Activated T-helper 1 cell treated with anti-CD3 and anti-CD28 coated beads, Interleukin-12 subunit alpha, Interleukin-12 subunit beta, Interleukin-2, Interleukin-4 antibody, amounts not matched to agents 30 ng/mL and 10 ng/mL and 1 ng/mL, durations not matched to agents 14 hours and 24 hours and 36 hours (primary cell): ENCODE measurements at regions not wholly inside any gene's neighbourhood (a gene's known extent, or its start where the extent isn't known, plus 50 kb on each side); places are given as distances from the start of the nearest gene placed in this dataset.

Experiments used
- DNase-seq: peaks from one replicate; pipeline ENCODE4 v3.0.0; 2021; ENCODE audit warnings: low spot score
- H3K27ac Mint-ChIP-seq: one replicate; pipeline ENCODE4 v1.8.0; 2021; ENCODE audit warnings: mild to moderate bottlenecking, mixed read lengths
- H3K27me3 Mint-ChIP-seq: one replicate; pipeline ENCODE4 v1.8.0; 2022; ENCODE audit warnings: mild to moderate bottlenecking, moderate library complexity, mixed read lengths; ENCODE audit not compliant: insufficient read depth
- H3K36me3 Mint-ChIP-seq: one replicate; pipeline ENCODE4 v1.8.0; 2021; ENCODE audit warnings: low read depth, mixed read lengths
- H3K4me1 Mint-ChIP-seq: one replicate; pipeline ENCODE4 v1.8.0; 2021; ENCODE audit warnings: low read depth, mixed read lengths
- H3K4me3 Mint-ChIP-seq: one replicate; pipeline ENCODE4 v1.8.0; 2021; ENCODE audit warnings: mild to moderate bottlenecking, moderate library complexity, mixed read lengths
- H3K9me3 Mint-ChIP-seq: one replicate; pipeline ENCODE4 v1.8.0; 2021; ENCODE audit warnings: mixed read lengths
- intact Hi-C: fragments of 100-400 bp; cut with micrococcal nuclease; formaldehyde crosslinking; loops from one replicate; pipeline ENCODE4 v1.15.1; 2024

DNA sequence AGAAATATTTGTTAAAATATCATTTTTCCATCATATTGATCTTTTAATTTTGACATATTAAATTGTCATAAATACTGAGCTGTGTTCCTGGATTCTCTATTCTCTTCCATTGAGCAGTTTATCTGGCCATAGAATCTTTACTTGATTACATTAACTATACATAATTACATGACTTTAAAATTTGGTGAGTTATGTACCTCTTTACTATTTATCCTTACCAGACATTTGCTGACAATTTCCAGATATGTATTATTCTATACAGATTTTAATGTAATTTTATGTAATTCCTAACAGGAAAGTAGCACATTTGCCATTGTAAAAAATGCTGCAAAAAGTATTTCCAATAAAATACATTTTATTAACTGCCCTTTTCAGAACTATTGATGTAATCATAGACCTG, 770.3 kb downstream of the KCTD16 start:
- DNase-seq = no peak
- Mint-ChIP-seq H3K9me3 (peaks cover 3% of the 10 kb centered on the region), H3K27ac (no peak overlapping the region), H3K4me1 (no peaks in the 10 kb centered on the region), H3K4me3 (no peak overlapping the region), H3K36me3 (no peaks in the 10 kb centered on the region), H3K27me3 (no peaks in the 10 kb centered on the region)
- intact Hi-C loops = no loop called here

GRCh38 chr5:144918371-144918770, 747.7 kb downstream of the KCTD16 start:
- Mint-ChIP-seq H3K36me3 (no peaks in the 10 kb centered on the region), H3K4me3 (no peak overlapping the region), H3K4me1 (no peaks in the 10 kb centered on the region), H3K27ac (no peak overlapping the region), H3K27me3 (no peaks in the 10 kb centered on the region), H3K9me3 (peaks cover 3% of the 10 kb centered on the region)
- intact Hi-C loops = no loop called here
- DNase-seq = no peak

- intact Hi-C loops = no loop called here
- H3K4me1 Mint-ChIP-seq = no peaks in the 10 kb centered on the region
- H3K4me3 Mint-ChIP-seq = no peak overlapping the region
- no peaks in the 10 kb centered on the region for H3K9me3 Mint-ChIP-seq
- no peak overlapping the region for H3K27ac Mint-ChIP-seq
- H3K36me3 Mint-ChIP-seq = no peaks in the 10 kb centered on the region
- no peak for DNase-seq
- no peaks in the 10 kb centered on the region for H3K27me3 Mint-ChIP-seq
Observed at GRCh38 chr5:144915452-144915851, 744.8 kb downstream of the KCTD16 start.

GRCh38 chr5:144913661-144914060, 743.0 kb downstream of the KCTD16 start:
- no peak overlapping the region for H3K27ac Mint-ChIP-seq
- H3K27me3 Mint-ChIP-seq = no peaks in the 10 kb centered on the region
- no peaks in the 10 kb centered on the region for H3K4me1 Mint-ChIP-seq

DNA sequence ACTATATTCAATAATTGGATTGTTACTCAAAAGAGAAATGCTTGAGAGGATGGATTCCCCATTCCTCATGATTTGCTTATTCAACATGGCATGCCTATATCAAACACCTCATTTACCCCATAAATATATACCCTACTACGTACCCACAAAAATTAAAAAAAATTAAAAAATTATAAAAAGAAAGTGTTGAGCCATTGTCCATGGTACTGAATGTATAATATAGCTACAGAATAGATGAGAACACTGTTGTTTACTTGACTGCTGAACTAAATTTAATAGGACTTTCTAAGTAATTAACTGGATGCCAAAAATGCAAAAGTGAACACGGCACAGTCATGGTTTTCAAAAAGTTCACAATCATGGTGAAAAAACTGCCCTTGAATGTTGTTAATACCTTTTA, 725.8 kb downstream of the KCTD16 start:
- peaks cover 11% of the 10 kb centered on the region for H3K9me3 Mint-ChIP-seq
- H3K4me3 Mint-ChIP-seq = no peak overlapping the region
- no peaks in the 10 kb centered on the region for H3K4me1 Mint-ChIP-seq
- intact Hi-C loops = no loop called here
- DNase-seq = no peak
- no peak overlapping the region for H3K27ac Mint-ChIP-seq
- no peaks in the 10 kb centered on the region for H3K27me3 Mint-ChIP-seq
- no peaks in the 10 kb centered on the region for H3K36me3 Mint-ChIP-seq

More at GRCh38 chr5:144913661-144914060, 743.0 kb downstream of the KCTD16 start:
- intact Hi-C loops = no loop called here
- Mint-ChIP-seq H3K36me3 (no peaks in the 10 kb centered on the region), H3K9me3 (peaks cover 4% of the 10 kb centered on the region), H3K4me3 (no peak overlapping the region)
- no peak for DNase-seq

DNA sequence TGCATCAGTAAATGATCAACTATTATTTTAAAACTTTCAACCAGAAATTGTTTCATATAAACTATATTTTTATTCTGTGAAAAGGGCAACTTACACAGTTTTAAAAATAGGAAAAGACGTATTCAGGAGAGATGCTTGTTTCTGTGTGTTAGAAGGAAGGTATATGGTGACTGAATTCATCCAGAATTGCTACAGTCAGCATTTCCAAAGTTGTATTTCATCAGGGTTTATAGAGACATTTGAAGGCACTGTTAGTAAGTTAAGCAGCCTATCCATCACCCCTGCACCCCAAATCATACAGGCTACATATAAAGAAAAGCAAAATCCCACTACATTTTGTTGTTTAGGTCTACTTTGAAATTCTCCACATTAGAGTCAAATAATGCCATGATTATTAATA, 716.0 kb downstream of the KCTD16 start:
- H3K27ac Mint-ChIP-seq = no peak overlapping the region
- peaks cover 20% of the 10 kb centered on the region for H3K9me3 Mint-ChIP-seq
- no peaks in the 10 kb centered on the region for H3K4me1 Mint-ChIP-seq
- H3K4me3 Mint-ChIP-seq = no peak overlapping the region
- intact Hi-C loops = no loop called here
- no peaks in the 10 kb centered on the region for H3K36me3 Mint-ChIP-seq
- DNase-seq = no peak
- no peaks in the 10 kb centered on the region for H3K27me3 Mint-ChIP-seq

DNA sequence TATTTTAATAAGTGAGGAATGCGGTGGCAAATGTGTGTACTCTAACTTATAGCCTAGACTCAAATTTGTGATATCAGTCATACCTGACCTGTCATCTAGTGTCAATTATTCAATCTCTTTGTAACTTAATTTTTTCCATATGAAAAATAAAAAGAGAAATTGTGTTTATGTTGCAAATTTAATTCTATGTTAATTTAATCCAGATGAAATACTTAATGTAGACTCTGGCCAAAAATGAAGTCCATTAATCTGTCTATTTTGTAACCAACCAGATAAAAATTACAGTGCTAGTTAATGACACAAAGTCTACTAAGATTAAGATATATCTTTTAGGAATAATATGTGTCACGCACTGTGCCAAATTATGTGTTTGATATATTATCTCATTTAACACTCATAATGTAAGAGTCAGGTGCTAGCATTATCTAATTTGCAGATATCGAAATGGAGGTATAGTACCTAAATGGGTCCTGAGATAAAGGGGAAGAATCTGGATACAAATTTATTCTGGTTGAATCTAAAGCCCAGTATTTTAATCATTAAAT, 712.1 kb downstream of the KCTD16 start:
- Mint-ChIP-seq H3K9me3 (peaks cover 15% of the 10 kb centered on the region), H3K27me3 (no peaks in the 10 kb centered on the region), H3K36me3 (no peaks in the 10 kb centered on the region), H3K27ac (no peak overlapping the region), H3K4me1 (no peaks in the 10 kb centered on the region), H3K4me3 (no peak overlapping the region)
- DNase-seq = no peak
- intact Hi-C loops = no loop called here

DNA sequence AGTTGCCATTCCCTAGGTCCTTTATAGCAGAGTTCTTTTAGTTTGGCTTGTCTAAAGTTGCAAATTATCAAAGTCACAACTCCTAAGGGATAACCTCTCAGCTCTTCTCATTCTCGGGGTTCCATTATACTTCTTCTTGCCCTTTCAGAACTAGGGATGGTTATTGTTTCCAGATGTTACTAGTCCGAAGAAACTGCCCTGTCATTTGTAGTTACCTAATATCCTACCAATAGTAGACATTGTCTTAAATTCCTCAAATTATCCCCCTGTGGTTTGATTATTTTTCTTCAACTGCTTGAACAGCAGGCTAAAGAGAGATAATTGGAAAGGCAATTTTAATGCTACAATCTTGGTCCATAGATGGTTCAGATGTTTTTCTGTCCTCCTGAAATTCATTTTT, 709.8 kb downstream of the KCTD16 start:
- DNase-seq = no peak
- no peaks in the 10 kb centered on the region for H3K27me3 Mint-ChIP-seq

DNA sequence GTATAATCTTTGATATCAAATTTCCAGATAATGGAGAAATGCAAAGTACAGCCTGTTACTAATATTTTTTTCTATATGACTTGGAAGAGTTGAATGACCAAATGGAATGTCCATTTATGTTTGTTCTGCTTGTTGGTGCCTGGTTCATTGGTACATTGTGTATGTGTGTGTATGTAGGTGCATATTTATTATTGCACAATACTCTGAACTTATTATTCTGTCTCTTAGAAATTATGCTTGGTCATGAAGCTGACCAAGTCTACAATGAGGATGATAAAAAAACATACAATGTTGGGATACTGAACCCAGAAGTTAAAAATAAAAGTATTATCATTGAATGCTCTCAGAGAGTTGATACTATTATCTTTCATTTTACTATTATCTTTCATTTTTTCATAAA, 706.3 kb downstream of the KCTD16 start:
- Mint-ChIP-seq H3K27ac (no peak overlapping the region), H3K9me3 (peaks cover 17% of the 10 kb centered on the region), H3K4me1 (no peaks in the 10 kb centered on the region), H3K4me3 (no peak overlapping the region), H3K36me3 (no peaks in the 10 kb centered on the region), H3K27me3 (no peaks in the 10 kb centered on the region)
- no peak for DNase-seq
- intact Hi-C loops = no loop called here

More for the DNA sequence above, 709.8 kb downstream of the KCTD16 start:
- Mint-ChIP-seq H3K4me3 (no peak overlapping the region), H3K9me3 (peaks cover 19% of the 10 kb centered on the region), H3K36me3 (no peaks in the 10 kb centered on the region), H3K4me1 (no peaks in the 10 kb centered on the region), H3K27ac (no peak overlapping the region)
- intact Hi-C loops = no loop called here

DNA sequence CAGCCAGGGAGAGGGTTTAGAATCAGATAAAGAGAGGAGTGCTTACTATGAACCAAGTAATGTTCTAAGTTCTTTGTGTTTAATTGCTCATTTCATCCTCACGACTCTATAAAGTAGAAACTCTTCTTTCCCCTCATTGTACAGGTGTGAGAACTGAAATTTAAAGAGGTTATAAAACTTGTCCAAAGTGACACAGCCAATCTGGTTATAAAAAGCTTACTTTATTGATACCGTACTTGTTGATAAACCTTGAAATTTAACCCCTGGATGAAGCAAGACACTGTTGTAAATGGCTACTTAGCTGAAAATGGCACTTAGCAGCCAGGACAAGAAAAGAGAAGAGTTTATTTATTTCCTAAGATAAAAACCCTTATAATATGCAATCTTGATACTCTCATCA, 702.4 kb downstream of the KCTD16 start:
- no peak overlapping the region for H3K4me3 Mint-ChIP-seq
- H3K27me3 Mint-ChIP-seq = no peaks in the 10 kb centered on the region
- DNase-seq = no peak
- intact Hi-C loops = no loop called here
- no peak overlapping the region for H3K27ac Mint-ChIP-seq
- peaks cover 11% of the 10 kb centered on the region for H3K9me3 Mint-ChIP-seq
- no peaks in the 10 kb centered on the region for H3K36me3 Mint-ChIP-seq
- H3K4me1 Mint-ChIP-seq = no peaks in the 10 kb centered on the region

- Mint-ChIP-seq H3K4me3 (no peak overlapping the region), H3K36me3 (no peaks in the 10 kb centered on the region), H3K27ac (no peak overlapping the region)
Observed at GRCh38 chr5:144864118-144864517, 693.4 kb downstream of the KCTD16 start.

GRCh38 chr5:144857454-144857853, 686.8 kb downstream of the KCTD16 start:
- Mint-ChIP-seq H3K4me3 (no peak overlapping the region), H3K36me3 (no peaks in the 10 kb centered on the region), H3K27me3 (no peaks in the 10 kb centered on the region), H3K27ac (no peak overlapping the region), H3K9me3 (no peaks in the 10 kb centered on the region), H3K4me1 (no peaks in the 10 kb centered on the region)
- no peak for DNase-seq
- intact Hi-C loops = no loop called here

More at GRCh38 chr5:144864118-144864517, 693.4 kb downstream of the KCTD16 start:
- Mint-ChIP-seq H3K4me1 (no peaks in the 10 kb centered on the region), H3K27me3 (no peaks in the 10 kb centered on the region), H3K9me3 (peaks cover 7% of the 10 kb centered on the region)
- no peak for DNase-seq
- intact Hi-C loops = no loop called here

DNA sequence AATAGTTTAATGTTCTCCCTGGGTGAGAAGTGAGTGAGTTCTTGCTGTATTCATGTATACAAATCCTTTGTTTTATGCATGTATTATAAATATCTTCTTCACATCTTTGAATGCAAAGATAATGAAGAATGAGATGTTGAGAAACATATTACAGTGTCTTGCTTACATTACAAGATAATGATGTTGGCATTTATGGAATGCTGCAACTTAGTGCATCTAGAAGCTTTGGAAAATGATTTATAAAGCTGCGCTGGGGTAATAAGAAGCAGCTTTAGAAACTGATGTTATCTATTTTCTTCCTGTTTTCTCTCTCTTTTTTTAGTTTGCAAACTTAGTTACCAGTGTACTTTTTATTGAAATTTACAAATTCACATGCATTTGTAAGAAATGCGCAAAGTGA, 673.4 kb downstream of the KCTD16 start:
- H3K4me1 Mint-ChIP-seq = no peaks in the 10 kb centered on the region
- peaks cover 17% of the 10 kb centered on the region for H3K9me3 Mint-ChIP-seq
- H3K27ac Mint-ChIP-seq = no peak overlapping the region
- H3K36me3 Mint-ChIP-seq = no peaks in the 10 kb centered on the region
- no peak for DNase-seq
- H3K27me3 Mint-ChIP-seq = no peaks in the 10 kb centered on the region
- intact Hi-C loops = no loop called here
- H3K4me3 Mint-ChIP-seq = no peak overlapping the region

- H3K9me3 Mint-ChIP-seq = peaks cover 4% of the 10 kb centered on the region
- no peaks in the 10 kb centered on the region for H3K4me1 Mint-ChIP-seq
- no peak overlapping the region for H3K27ac Mint-ChIP-seq
- no peaks in the 10 kb centered on the region for H3K36me3 Mint-ChIP-seq
- DNase-seq = no peak
- intact Hi-C loops = no loop called here
- no peak overlapping the region for H3K4me3 Mint-ChIP-seq
- H3K27me3 Mint-ChIP-seq = peaks cover 1% of the 10 kb centered on the region
Observed at GRCh38 chr5:144832416-144832815, 661.7 kb downstream of the KCTD16 start.
